ENCODE measurements at regions not wholly inside any gene's neighbourhood (a gene's known extent, or its start where the extent isn't known, plus 50 kb on each side); places are given as distances from the start of the nearest gene placed in this dataset.

GRCh38 chr6:11831653-11832052, 53.0 kb upstream of the ADTRP start:
- dilution Hi-C loops (cut with MboI; ENCODE audit: extremely low pct_ligation_motif_present, low sequenced_read_pairs) = no loop called here

GRCh38 chr6:11830520-11830919, 51.9 kb upstream of the ADTRP start:
- no peaks in the 10 kb centered on the region for H3K79me2 ChIP-seq (ENCODE audit: control insufficient read depth, insufficient read depth, low read length)
- H3K9ac ChIP-seq (ENCODE audit: control insufficient read depth, extremely low read depth, insufficient read depth, low read length) = no peak overlapping the region
- H3K4me1 ChIP-seq (ENCODE audit: control insufficient read depth, extremely low read depth, insufficient read depth, low read length) = peaks cover 5% of the 10 kb centered on the region
- no peaks in the 10 kb centered on the region for H3K9me3 ChIP-seq (ENCODE audit: control insufficient read depth, low read depth, low read length)
- no peak overlapping the region for H3K27ac ChIP-seq (ENCODE audit: control insufficient read depth, insufficient read depth, low read length)
- no peaks in the 10 kb centered on the region for H3K9me1 ChIP-seq (ENCODE audit: control insufficient read depth, extremely low read depth, insufficient read depth, low read length)
- dilution Hi-C loops (cut with MboI; ENCODE audit: extremely low pct_ligation_motif_present, low sequenced_read_pairs) = no loop called here
- TF ChIP-seq CTCF (optimal IDR thresholded peaks at IDR 0.05 in 1 of 3, IDR thresholded peaks at IDR 0.05 in 1 of 3, conservative IDR thresholded peaks at IDR 0.05 in 1 of 3; ENCODE audit: extremely low read depth in 1 of 3, insufficient read depth in 2 of 3, low read length in 3 of 3) (no peak), EZH2 (IDR thresholded peaks at IDR 0.05; ENCODE audit: low read length) (no peak)
- DNase-seq (ENCODE audit: low read depth, low spot score) (no peak), FAIRE-seq (no peak)
- H4K20me1 ChIP-seq (ENCODE audit: control insufficient read depth, extremely low read depth, insufficient read depth, low read length) = no peaks in the 10 kb centered on the region
- H3K27me3 ChIP-seq (ENCODE audit: control insufficient read depth, extremely low read depth, insufficient read depth, low read length) = no peaks in the 10 kb centered on the region
- H3K4me3 ChIP-seq (ENCODE audit: control insufficient read depth in 2 of 3, extremely low read depth in 1 of 3, insufficient read depth in 2 of 3, low read depth in 1 of 3, low read length in 3 of 3) = no peak overlapping the region
- no peak overlapping the region for H2AFZ ChIP-seq (ENCODE audit: control insufficient read depth, low read length)
- H3K4me2 ChIP-seq (ENCODE audit: control insufficient read depth, extremely low read depth, insufficient read depth, low read depth, low read length) = no peak overlapping the region
- H3K36me3 ChIP-seq (ENCODE audit: control insufficient read depth in 2 of 2, extremely low read depth in 1 of 2, insufficient read depth in 2 of 2, low read length in 2 of 2) = no peaks in the 10 kb centered on the region

More at GRCh38 chr6:11831653-11832052, 53.0 kb upstream of the ADTRP start:
- no peak for FAIRE-seq
- DNase-seq (ENCODE audit: low read depth, low spot score) = no peak
- H3K9me1 ChIP-seq (ENCODE audit: control insufficient read depth, extremely low read depth, insufficient read depth, low read length) = no peaks in the 10 kb centered on the region
- H4K20me1 ChIP-seq (ENCODE audit: control insufficient read depth, extremely low read depth, insufficient read depth, low read length) = no peaks in the 10 kb centered on the region
- no peaks in the 10 kb centered on the region for H3K79me2 ChIP-seq (ENCODE audit: control insufficient read depth, insufficient read depth, low read length)
- H3K9me3 ChIP-seq (ENCODE audit: control insufficient read depth, low read depth, low read length) = no peaks in the 10 kb centered on the region
- no peaks in the 10 kb centered on the region for H3K36me3 ChIP-seq (ENCODE audit: control insufficient read depth in 2 of 2, extremely low read depth in 1 of 2, insufficient read depth in 2 of 2, low read length in 2 of 2)
- TF ChIP-seq EZH2 (IDR thresholded peaks at IDR 0.05; ENCODE audit: low read length) = no peak
- H3K4me1 ChIP-seq (ENCODE audit: control insufficient read depth, extremely low read depth, insufficient read depth, low read length) = peaks cover 5% of the 10 kb centered on the region
- no peak overlapping the region for H3K4me3 ChIP-seq (ENCODE audit: control insufficient read depth in 2 of 3, extremely low read depth in 1 of 3, insufficient read depth in 2 of 3, low read depth in 1 of 3, low read length in 3 of 3)
- no peak overlapping the region for H3K27ac ChIP-seq (ENCODE audit: control insufficient read depth, insufficient read depth, low read length)
- no peak overlapping the region for H2AFZ ChIP-seq (ENCODE audit: control insufficient read depth, low read length)
- no peak overlapping the region for H3K9ac ChIP-seq (ENCODE audit: control insufficient read depth, extremely low read depth, insufficient read depth, low read length)
- H3K4me2 ChIP-seq (ENCODE audit: control insufficient read depth, extremely low read depth, insufficient read depth, low read depth, low read length) = no peak overlapping the region
- H3K27me3 ChIP-seq (ENCODE audit: control insufficient read depth, extremely low read depth, insufficient read depth, low read length) = no peaks in the 10 kb centered on the region

- H3K27me3 ChIP-seq (ENCODE audit: control insufficient read depth, extremely low read depth, insufficient read depth, low read length) = no peaks in the 10 kb centered on the region
- DNase-seq (ENCODE audit: low read depth, low spot score) = no peak
- H3K79me2 ChIP-seq (ENCODE audit: control insufficient read depth, insufficient read depth, low read length) = no peaks in the 10 kb centered on the region
- H3K4me1 ChIP-seq (ENCODE audit: control insufficient read depth, extremely low read depth, insufficient read depth, low read length) = peaks cover 5% of the 10 kb centered on the region
- no peak overlapping the region for H3K27ac ChIP-seq (ENCODE audit: control insufficient read depth, insufficient read depth, low read length)
- H3K9me1 ChIP-seq (ENCODE audit: control insufficient read depth, extremely low read depth, insufficient read depth, low read length) = no peaks in the 10 kb centered on the region
- no peak overlapping the region for H3K9ac ChIP-seq (ENCODE audit: control insufficient read depth, extremely low read depth, insufficient read depth, low read length)
- no peak overlapping the region for H2AFZ ChIP-seq (ENCODE audit: control insufficient read depth, low read length)
- dilution Hi-C loops (cut with MboI; ENCODE audit: extremely low pct_ligation_motif_present, low sequenced_read_pairs) = no loop called here
- H3K9me3 ChIP-seq (ENCODE audit: control insufficient read depth, low read depth, low read length) = no peaks in the 10 kb centered on the region
- H3K4me2 ChIP-seq (ENCODE audit: control insufficient read depth, extremely low read depth, insufficient read depth, low read depth, low read length) = no peak overlapping the region
- no peaks in the 10 kb centered on the region for H3K36me3 ChIP-seq (ENCODE audit: control insufficient read depth in 2 of 2, extremely low read depth in 1 of 2, insufficient read depth in 2 of 2, low read length in 2 of 2)
- no peaks in the 10 kb centered on the region for H4K20me1 ChIP-seq (ENCODE audit: control insufficient read depth, extremely low read depth, insufficient read depth, low read length)
- H3K4me3 ChIP-seq (ENCODE audit: control insufficient read depth in 2 of 3, extremely low read depth in 1 of 3, insufficient read depth in 2 of 3, low read depth in 1 of 3, low read length in 3 of 3) = no peak overlapping the region
- FAIRE-seq = no peak
- TF ChIP-seq CTCF (optimal IDR thresholded peaks at IDR 0.05 in 1 of 3, IDR thresholded peaks at IDR 0.05 in 1 of 3, conservative IDR thresholded peaks at IDR 0.05 in 1 of 3; ENCODE audit: extremely low read depth in 1 of 3, insufficient read depth in 2 of 3, low read length in 3 of 3) (no peak), EZH2 (IDR thresholded peaks at IDR 0.05; ENCODE audit: low read length) (no peak)
Observed at GRCh38 chr6:11830105-11830504, 51.5 kb upstream of the ADTRP start.
